Activated CD4-positive, alpha-beta T cell treated with anti-CD3 and anti-CD28 coated beads for 36 hours (primary cell): ENCODE measurements at regions not wholly inside any gene's neighbourhood (a gene's known extent, or its start where the extent isn't known, plus 50 kb on each side); places are given as distances from the start of the nearest gene placed in this dataset.

Experiments used
- ATAC-seq: fragments of 200-7000 bp; cut with Tn5 transposase; one replicate; pipeline ENCODE4 v1.10.0; 2021; ENCODE audit warnings: mild to moderate bottlenecking, moderate library complexity
- CTCF ChIA-PET: fragments of 350-600 bp; sonication (Branson Sonifier 250); formaldehyde crosslinking; loops from one replicate; lab custom pipeline; 2021; ENCODE audit warnings: antibody characterized with exemption; lab: Charles Lee
- POLR2A ChIA-PET: fragments of 350-600 bp; sonication (Branson Sonifier 250); formaldehyde crosslinking; loops from one replicate; lab custom pipeline; 2021; ENCODE audit warnings: antibody characterized with exemption, inconsistent platforms; lab: Charles Lee
- DNase-seq: peaks from one replicate; pipeline ENCODE4 v3.0.0-alpha.2; 2020
- H3K27ac Mint-ChIP-seq: one replicate; pipeline ENCODE4 v1.8.0; 2021; ENCODE audit warnings: mixed read lengths
- H3K27me3 Mint-ChIP-seq: one replicate; pipeline ENCODE4 v1.8.0; 2021; ENCODE audit warnings: mixed read lengths
- H3K36me3 Mint-ChIP-seq: one replicate; pipeline ENCODE4 v1.8.0; 2021; ENCODE audit warnings: low read depth, mixed read lengths
- H3K4me1 Mint-ChIP-seq: one replicate; pipeline ENCODE4 v1.8.0; 2021; ENCODE audit warnings: mixed read lengths
- H3K4me3 Mint-ChIP-seq: one replicate; pipeline ENCODE4 v1.8.0; 2021; ENCODE audit warnings: mild to moderate bottlenecking, moderate library complexity, mixed read lengths
- H3K9me3 Mint-ChIP-seq: one replicate; pipeline ENCODE4 v1.8.0; 2021; ENCODE audit warnings: low read depth, mixed read lengths
- intact Hi-C, 2 experiments: fragments of 100-400 bp; cut with DNase I in 1 of 2; cut with micrococcal nuclease in 1 of 2; formaldehyde crosslinking; loops; one replicate each; pipeline versions ENCODE4 v1.14.2 to v1.15.1; 2022 to 2024; cut with DNase I, micrococcal nuclease

DNA sequence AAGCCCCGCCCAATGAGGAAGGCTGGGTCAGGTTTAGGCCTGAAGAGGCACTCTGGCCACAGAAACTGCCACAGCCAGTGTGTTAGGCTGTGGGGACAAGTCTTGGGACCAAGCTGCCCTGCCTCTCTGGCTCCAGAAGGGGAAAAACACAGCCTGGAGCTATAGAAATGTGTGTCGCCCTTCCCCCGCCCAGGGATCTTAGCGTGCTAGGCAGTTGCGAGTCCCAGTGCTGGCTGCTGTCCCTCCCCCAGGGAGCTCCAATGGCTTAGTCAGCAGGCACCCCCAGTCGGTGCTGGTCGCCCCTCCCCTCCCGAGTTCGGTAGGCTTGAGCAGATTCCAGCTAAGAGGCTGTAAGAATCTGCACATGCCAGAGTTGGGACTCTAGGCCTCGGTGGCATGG is 99.5 kb upstream of the API5 start:
- DNase-seq: no peak
- H3K27me3 Mint-ChIP-seq: peaks cover 3% of the 10 kb centered on the region

DNA sequence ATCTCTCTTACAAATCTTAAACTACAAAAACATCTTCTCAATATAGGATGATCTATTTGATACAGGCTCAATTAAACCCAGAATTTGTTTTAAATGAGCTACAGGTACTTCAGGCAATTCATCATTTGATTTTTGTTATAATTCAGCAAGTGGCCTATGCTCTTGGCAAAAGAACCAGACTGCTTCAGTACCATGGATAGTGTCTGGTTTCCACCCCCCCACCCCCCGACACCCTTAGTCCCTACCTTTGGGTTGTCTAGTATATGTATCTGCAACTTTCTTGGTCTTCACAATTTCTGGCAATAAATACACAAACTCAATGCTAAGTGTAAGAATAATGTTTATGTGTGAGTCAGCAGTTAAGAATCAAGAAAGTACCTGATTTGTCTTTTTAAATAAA is 97.3 kb upstream of the API5 start:
- peaks cover 3% of the 10 kb centered on the region for H3K27me3 Mint-ChIP-seq
- no peaks in the 10 kb centered on the region for H3K4me1 Mint-ChIP-seq
- intact Hi-C loops: no loop called here
- H3K36me3 Mint-ChIP-seq: no peaks in the 10 kb centered on the region
- no peak for ATAC-seq
- no peak overlapping the region for H3K27ac Mint-ChIP-seq
- H3K9me3 Mint-ChIP-seq: peaks cover 9% of the 10 kb centered on the region
- ChIA-PET POLR2A (no interaction called here), CTCF (no interaction called here)
- DNase-seq: no peak
- no peak overlapping the region for H3K4me3 Mint-ChIP-seq

More for the DNA sequence above, 99.5 kb upstream of the API5 start:
- peaks cover 17% of the 10 kb centered on the region for H3K9me3 Mint-ChIP-seq
- no peak overlapping the region for H3K27ac Mint-ChIP-seq
- H3K36me3 Mint-ChIP-seq: no peaks in the 10 kb centered on the region
- ChIA-PET POLR2A (no interaction called here), CTCF (no interaction called here)
- intact Hi-C loops: no loop called here
- no peak overlapping the region for H3K4me3 Mint-ChIP-seq
- H3K4me1 Mint-ChIP-seq: no peaks in the 10 kb centered on the region
- ATAC-seq: no peak

DNA sequence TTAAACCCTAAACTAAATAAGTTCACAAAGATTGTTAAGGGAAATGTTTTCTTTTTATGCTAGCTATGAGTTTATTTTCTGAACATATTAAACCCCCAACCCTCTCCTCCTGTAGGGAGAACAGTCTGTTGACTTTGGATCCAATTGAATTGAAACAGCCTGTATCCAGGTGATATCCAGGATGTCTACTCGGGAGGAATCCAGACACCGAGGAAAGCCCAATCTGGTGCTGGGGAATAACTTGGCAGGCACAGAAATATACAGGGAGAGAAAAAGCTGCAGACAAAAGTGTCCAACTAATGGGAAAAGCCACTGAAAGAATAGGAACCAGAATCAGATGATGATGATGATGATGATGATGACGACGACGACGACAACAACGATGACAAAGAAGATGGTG is 93.9 kb upstream of the API5 start:
- DNase-seq: no peak
- POLR2A ChIA-PET: no interaction called here
- CTCF ChIA-PET: no interaction called here
- no peak overlapping the region for H3K27ac Mint-ChIP-seq
- peaks cover 1% of the 10 kb centered on the region for H3K9me3 Mint-ChIP-seq
- H3K27me3 Mint-ChIP-seq: peaks cover 3% of the 10 kb centered on the region
- no peak overlapping the region for H3K4me3 Mint-ChIP-seq
- ATAC-seq: no peak
- H3K4me1 Mint-ChIP-seq: no peaks in the 10 kb centered on the region
- H3K36me3 Mint-ChIP-seq: no peaks in the 10 kb centered on the region
- intact Hi-C loops: no loop called here

DNA sequence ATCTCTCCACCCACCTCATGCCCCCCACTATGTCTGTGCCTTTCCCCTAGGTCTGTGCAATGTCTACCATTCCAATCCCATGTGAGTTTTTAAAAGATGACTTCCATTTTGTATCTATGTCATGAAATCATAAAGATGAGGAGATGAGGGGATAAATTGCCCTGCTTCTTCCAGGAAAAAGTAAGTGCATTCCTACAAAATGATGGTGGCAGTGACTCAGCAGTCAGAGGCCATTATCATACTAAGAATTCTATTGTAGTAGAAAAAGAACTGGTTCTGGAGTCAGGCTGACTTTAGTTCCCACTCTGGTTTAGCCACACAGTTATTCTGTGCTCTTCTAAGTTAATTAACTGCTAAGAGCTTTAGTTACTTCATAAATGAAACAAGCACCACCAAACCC is 89.6 kb upstream of the API5 start:
- H3K36me3 Mint-ChIP-seq: no peaks in the 10 kb centered on the region
- intact Hi-C loops: no loop called here
- DNase-seq (no peak), ATAC-seq (no peak)
- no peaks in the 10 kb centered on the region for H3K27me3 Mint-ChIP-seq
- no peaks in the 10 kb centered on the region for H3K9me3 Mint-ChIP-seq
- H3K27ac Mint-ChIP-seq: no peak overlapping the region
- ChIA-PET CTCF (no interaction called here), POLR2A (no interaction called here)
- H3K4me3 Mint-ChIP-seq: no peak overlapping the region
- H3K4me1 Mint-ChIP-seq: no peaks in the 10 kb centered on the region

DNA sequence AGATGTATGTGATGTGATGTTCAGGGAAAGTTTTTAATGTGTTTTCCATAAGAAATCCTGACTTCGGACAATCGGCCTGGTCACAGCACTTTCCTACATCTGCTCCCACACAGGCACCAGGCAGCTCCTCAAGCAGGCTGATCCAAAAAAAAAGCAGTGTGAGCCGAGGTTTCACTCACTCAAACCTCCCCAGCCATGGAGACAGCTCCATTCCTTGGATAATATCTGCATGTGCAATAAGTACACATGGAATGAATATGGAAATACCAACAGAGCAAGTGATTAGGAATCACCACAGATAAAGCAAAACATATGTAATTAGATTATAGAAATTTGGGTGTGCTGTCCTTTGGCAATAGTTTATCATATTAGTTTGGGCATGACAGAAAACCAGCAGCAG is 88.8 kb upstream of the API5 start:
- Mint-ChIP-seq H3K36me3 (no peaks in the 10 kb centered on the region), H3K4me1 (no peaks in the 10 kb centered on the region), H3K4me3 (no peak overlapping the region), H3K9me3 (no peaks in the 10 kb centered on the region), H3K27me3 (no peaks in the 10 kb centered on the region), H3K27ac (no peak overlapping the region)
- POLR2A ChIA-PET: no interaction called here
- intact Hi-C loops: no loop called here
- DNase-seq (no peak), ATAC-seq (no peak)
- CTCF ChIA-PET: interaction anchor here (1.3 kb wide), 1 partner anchor 60 kb away, joined by 4 read pairs; no protein-coding TSS in a partner anchor

DNA sequence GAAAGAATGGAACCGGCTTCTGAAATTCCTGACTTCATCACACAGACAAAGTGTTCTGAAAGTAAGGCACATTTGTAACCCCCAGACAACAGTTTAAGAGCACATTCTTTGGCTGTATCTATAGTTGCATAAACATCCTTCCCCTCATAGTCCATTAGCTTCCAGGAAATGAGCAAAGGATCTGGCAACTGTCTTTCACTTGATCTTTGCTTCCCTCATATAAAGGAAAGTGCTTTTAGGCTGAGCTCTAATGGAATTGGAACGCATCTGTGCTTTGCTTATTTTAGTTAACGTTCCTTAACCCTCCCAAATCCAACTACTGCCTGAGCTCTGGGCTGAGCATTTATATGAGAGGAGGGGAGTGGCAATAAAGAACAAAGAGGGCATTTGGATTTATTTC is 76.9 kb upstream of the API5 start:
- no peaks in the 10 kb centered on the region for H3K9me3 Mint-ChIP-seq
- intact Hi-C loops: no loop called here
- H3K36me3 Mint-ChIP-seq: no peaks in the 10 kb centered on the region
- H3K27me3 Mint-ChIP-seq: peaks cover under 1% of the 10 kb centered on the region
- ATAC-seq (no peak), DNase-seq (no peak)
- POLR2A ChIA-PET: no interaction called here
- no peaks in the 10 kb centered on the region for H3K4me1 Mint-ChIP-seq
- H3K27ac Mint-ChIP-seq: no peak overlapping the region
- CTCF ChIA-PET: no interaction called here
- no peak overlapping the region for H3K4me3 Mint-ChIP-seq

DNA sequence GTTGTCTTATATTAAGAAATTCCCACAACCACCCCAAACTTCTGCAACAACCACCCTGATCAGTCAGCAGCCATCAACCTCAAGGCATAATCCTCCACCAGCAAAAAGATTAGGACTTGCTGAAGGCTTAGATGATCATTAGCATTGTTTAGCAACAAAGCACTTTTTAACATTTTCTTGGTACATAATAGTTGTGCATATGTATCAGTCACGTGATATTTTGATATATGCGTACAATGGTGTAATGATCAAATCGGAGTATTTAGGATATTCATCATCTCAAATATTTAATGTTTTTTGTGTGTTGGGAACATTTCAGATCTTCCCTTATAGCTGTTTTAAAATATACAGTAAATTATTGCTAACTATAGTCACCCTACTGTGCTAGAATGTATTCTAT is 73.5 kb upstream of the API5 start:
- intact Hi-C loops: no loop called here

DNA sequence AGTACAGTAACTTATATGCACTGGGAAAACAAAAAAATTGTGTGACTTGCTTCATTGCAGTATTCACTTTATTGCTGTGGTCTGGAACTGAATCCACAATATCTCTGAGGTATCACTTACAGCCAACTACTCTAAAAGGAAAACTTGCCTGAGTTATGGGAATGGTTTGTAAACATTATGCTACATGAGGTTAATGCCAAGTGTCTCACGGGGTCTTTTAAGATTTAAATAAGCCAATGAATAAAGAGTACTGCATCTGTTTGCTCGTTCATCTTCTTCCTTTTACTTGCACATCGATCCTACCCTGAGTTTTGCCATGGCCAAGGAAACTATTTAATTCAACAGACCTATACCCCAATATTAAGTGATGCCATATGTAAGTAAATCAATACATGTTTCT is 72.0 kb upstream of the API5 start:
- ChIA-PET CTCF (no interaction called here), POLR2A (no interaction called here)
- H3K27ac Mint-ChIP-seq: no peak overlapping the region
- intact Hi-C loops: no loop called here
- DNase-seq: no peak
- peaks cover 2% of the 10 kb centered on the region for H3K27me3 Mint-ChIP-seq
- no peaks in the 10 kb centered on the region for H3K9me3 Mint-ChIP-seq
- ATAC-seq: no peak
- H3K4me3 Mint-ChIP-seq: no peak overlapping the region
- no peaks in the 10 kb centered on the region for H3K36me3 Mint-ChIP-seq
- H3K4me1 Mint-ChIP-seq: no peaks in the 10 kb centered on the region

More for the DNA sequence above, 73.5 kb upstream of the API5 start:
- H3K36me3 Mint-ChIP-seq: no peaks in the 10 kb centered on the region
- DNase-seq: no peak
- no peaks in the 10 kb centered on the region for H3K4me1 Mint-ChIP-seq
- POLR2A ChIA-PET: no interaction called here
- peaks cover 2% of the 10 kb centered on the region for H3K27me3 Mint-ChIP-seq
- no peaks in the 10 kb centered on the region for H3K9me3 Mint-ChIP-seq
- ATAC-seq: no peak
- no peak overlapping the region for H3K4me3 Mint-ChIP-seq
- CTCF ChIA-PET: no interaction called here
- no peak overlapping the region for H3K27ac Mint-ChIP-seq

DNA sequence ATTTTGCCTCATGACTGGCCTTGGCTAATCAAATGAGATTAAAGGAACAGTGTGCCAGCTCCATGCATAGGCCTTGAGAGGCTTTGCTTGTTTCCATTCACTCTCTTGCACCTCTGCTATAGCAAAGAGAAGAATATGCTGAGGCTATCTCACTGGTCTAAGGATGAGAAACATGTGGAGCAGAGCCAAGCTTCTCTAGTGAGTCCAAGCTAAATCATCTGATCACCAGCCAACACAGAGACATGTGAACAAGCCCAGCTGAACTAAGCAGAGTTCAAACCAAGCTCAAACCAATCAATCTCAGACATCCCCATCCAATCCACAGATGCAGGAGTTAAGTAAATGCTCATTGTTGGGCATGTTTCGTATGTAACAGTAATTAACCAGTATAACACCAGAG is 69.4 kb upstream of the API5 start:
- intact Hi-C loops: no loop called here
- H3K27ac Mint-ChIP-seq: no peak overlapping the region
- ATAC-seq (no peak), DNase-seq (no peak)
- H3K36me3 Mint-ChIP-seq: no peaks in the 10 kb centered on the region
- H3K4me3 Mint-ChIP-seq: no peak overlapping the region
- CTCF ChIA-PET: no interaction called here
- POLR2A ChIA-PET: no interaction called here
- no peaks in the 10 kb centered on the region for H3K4me1 Mint-ChIP-seq
- H3K9me3 Mint-ChIP-seq: no peaks in the 10 kb centered on the region
- peaks cover 2% of the 10 kb centered on the region for H3K27me3 Mint-ChIP-seq

DNA sequence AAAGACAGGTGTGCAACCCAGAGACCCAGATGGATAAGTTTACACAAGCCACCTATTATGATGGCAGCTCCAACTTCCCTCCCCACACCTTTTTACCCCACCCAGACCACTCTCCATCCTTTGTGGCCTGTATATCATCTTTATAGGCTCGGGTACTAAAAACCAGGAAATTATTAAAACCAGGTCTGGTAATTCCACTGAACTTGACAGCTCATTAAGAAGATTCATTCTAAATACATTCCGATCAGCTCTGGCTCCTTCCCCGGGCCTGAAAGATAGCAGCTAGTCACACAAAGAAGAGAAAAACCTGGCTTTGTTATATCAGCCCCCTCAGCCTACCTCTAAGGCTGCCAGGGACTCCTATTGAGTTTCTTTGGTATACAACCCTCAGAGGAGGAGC is 67.9 kb upstream of the API5 start:
- intact Hi-C loops: no loop called here
- DNase-seq (no peak), ATAC-seq (no peak)
- no peaks in the 10 kb centered on the region for H3K4me1 Mint-ChIP-seq
- POLR2A ChIA-PET: no interaction called here
- no peaks in the 10 kb centered on the region for H3K9me3 Mint-ChIP-seq
- H3K4me3 Mint-ChIP-seq: no peak overlapping the region
- CTCF ChIA-PET: no interaction called here
- no peaks in the 10 kb centered on the region for H3K36me3 Mint-ChIP-seq
- H3K27me3 Mint-ChIP-seq: peaks cover 2% of the 10 kb centered on the region
- no peak overlapping the region for H3K27ac Mint-ChIP-seq

DNA sequence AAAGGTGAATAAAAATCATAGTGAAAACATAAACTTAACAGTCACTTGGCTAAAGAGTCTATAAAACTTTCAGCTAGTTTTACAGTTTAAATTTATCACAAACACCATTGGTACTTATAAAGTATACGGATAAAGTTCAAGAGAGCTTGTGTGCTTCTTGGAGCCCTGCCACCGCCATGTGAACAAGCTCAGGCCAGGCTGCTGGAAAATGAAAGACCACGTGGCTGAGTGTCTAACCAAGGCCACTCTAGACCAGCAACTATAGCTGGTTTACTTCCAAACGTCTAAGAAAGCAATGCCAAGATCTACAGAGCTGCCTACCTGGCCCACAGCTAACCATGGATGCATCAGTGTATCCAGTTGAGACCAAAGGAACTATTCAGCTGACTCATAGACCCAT is 66.3 kb upstream of the API5 start:
- intact Hi-C loops: no loop called here

DNA sequence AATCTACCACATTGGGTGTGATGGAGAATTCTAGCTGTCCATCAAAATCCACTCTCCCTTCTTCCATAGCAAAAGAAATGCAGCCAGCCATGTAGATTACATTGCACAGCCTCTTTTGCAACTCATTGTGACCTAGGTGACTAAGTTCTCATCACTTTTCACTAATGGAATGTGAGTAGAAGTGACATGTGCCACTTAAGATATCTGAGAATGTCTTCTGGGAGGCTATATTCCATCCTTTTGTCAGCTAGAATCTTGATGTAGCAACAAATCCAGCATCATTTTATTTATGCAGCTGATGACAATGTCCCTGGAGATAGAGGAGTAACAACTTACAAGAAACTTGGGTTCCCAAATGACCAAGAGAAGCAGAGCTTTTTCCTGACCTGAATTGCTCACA is 61.5 kb upstream of the API5 start:
- Mint-ChIP-seq H3K9me3 (peaks cover under 1% of the 10 kb centered on the region), H3K27ac (no peak overlapping the region), H3K4me3 (no peak overlapping the region), H3K4me1 (no peaks in the 10 kb centered on the region), H3K27me3 (peaks cover 14% of the 10 kb centered on the region), H3K36me3 (no peaks in the 10 kb centered on the region)
- no peak for ATAC-seq
- ChIA-PET CTCF (interaction anchor here (1.1 kb wide), 1 partner anchor 28 kb away, joined by 4 read pairs; no protein-coding TSS in a partner anchor), POLR2A (no interaction called here)
- intact Hi-C loops: no loop called here
- DNase-seq: no peak

More for the DNA sequence above, 66.3 kb upstream of the API5 start:
- CTCF ChIA-PET: no interaction called here
- peaks cover 2% of the 10 kb centered on the region for H3K27me3 Mint-ChIP-seq
- H3K4me1 Mint-ChIP-seq: no peaks in the 10 kb centered on the region
- no peak for ATAC-seq
- POLR2A ChIA-PET: no interaction called here
- H3K4me3 Mint-ChIP-seq: no peak overlapping the region
- DNase-seq: no peak
- H3K36me3 Mint-ChIP-seq: no peaks in the 10 kb centered on the region
- H3K27ac Mint-ChIP-seq: no peak overlapping the region
- H3K9me3 Mint-ChIP-seq: no peaks in the 10 kb centered on the region

DNA sequence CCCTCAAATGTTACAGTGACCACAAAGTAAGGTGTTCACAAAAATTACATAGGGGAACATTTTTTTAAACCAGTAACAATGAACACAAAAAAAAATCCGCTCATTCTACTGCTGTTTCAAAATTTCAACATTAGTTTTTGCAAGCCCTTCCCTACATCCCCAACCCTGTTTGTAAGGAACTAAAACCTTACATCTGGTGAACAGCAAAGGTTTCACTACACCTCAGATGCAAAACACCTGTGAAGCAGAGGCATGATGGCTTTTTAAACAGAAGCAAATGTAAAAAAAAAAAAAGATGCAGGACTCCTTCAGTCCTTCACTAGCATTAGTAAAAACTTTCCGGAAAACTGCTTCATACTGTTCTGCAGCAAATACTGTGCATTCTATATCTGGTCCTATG is 50.0 kb upstream of the API5 start:
- Mint-ChIP-seq H3K9me3 (peaks cover 7% of the 10 kb centered on the region), H3K27ac (no peak overlapping the region), H3K4me3 (no peak overlapping the region), H3K4me1 (no peaks in the 10 kb centered on the region), H3K36me3 (no peaks in the 10 kb centered on the region), H3K27me3 (no peaks in the 10 kb centered on the region)
- DNase-seq (no peak), ATAC-seq (no peak)
- ChIA-PET POLR2A (no interaction called here), CTCF (interaction anchor here (1.0 kb wide), 1 partner anchor 23 kb away, joined by 3 read pairs; no protein-coding TSS in a partner anchor)
- intact Hi-C loops: no loop called here
